Heart right ventricle (tissue), 16 donors: ENCODE measurements at regions not wholly inside any gene's neighbourhood (a gene's known extent, or its start where the extent isn't known, plus 50 kb on each side); places are given as distances from the start of the nearest gene placed in this dataset.
A peak's percentile ranks its signal among the peaks of the same experiment; 100 is the strongest.

Experiments used
- ATAC-seq, 8 donors: fragments of 200-7000 bp; cut with Tn5 transposase; one replicate each; pipeline ENCODE4 v1.9.1; 2020; ENCODE audit warnings: mild to moderate bottlenecking in 8 of 8, moderate library complexity in 8 of 8, moderate number of reproducible peaks in 1 of 8
- DNase-seq, 2 donors: peaks; one replicate each; pipeline ENCODE4 v3.0.0-alpha.2; 2020
- H3K27ac ChIP-seq, 10 donors: fragments of 200-600 bp; sonication (generic) in 2 of 10; one replicate each; pipeline versions ENCODE4 v1.5.0 to v1.8.0; 2020 to 2022; ENCODE audit warnings: mild to moderate bottlenecking in 3 of 10
- H3K27me3 ChIP-seq, 7 donors: fragments of 200-600 bp; one replicate each; pipeline ENCODE4 v1.8.0; 2021 to 2022; ENCODE audit warnings: mild to moderate bottlenecking in 2 of 7
- H3K36me3 ChIP-seq, 9 donors: fragments of 200-600 bp; sonication (generic) in 1 of 9; one replicate each; pipeline versions ENCODE4 v1.5.0 to v1.8.0; 2020 to 2022; ENCODE audit warnings: mild to moderate bottlenecking in 2 of 9
- H3K4me1 ChIP-seq, 9 donors: fragments of 200-600 bp; sonication (generic) in 1 of 9; one replicate each; pipeline versions ENCODE4 v1.5.0 to v1.8.0; 2020 to 2022; ENCODE audit warnings: mild to moderate bottlenecking in 4 of 9
- H3K4me3 ChIP-seq, 10 donors: fragments of 200-600 bp; sonication (generic) in 2 of 10; one replicate each; pipeline versions ENCODE4 v1.5.0 to v1.8.0; 2020 to 2022; ENCODE audit warnings: mild to moderate bottlenecking in 7 of 10, moderate library complexity in 2 of 10
- H3K9me3 ChIP-seq, 11 donors: fragments of 200-600 bp in 10 of 11; sonication (generic) in 2 of 11; one replicate each; pipeline versions ENCODE4 v1.5.0 to v1.8.0; 2013 to 2022; ENCODE audit warnings: mild to moderate bottlenecking in 2 of 11, control low read depth in 1 of 11, moderate library complexity in 1 of 11
- CTCF ChIP-seq, 9 donors: fragments of 200-600 bp; sonication (generic) in 2 of 9; IDR thresholded peaks; one replicate each; pipeline versions ENCODE4 v1.5.0 to v1.8.0; 2021 to 2022; ENCODE audit warnings: antibody characterized with exemption in 9 of 9, mild to moderate bottlenecking in 5 of 9, moderate library complexity in 1 of 9
- WGBS, 2 donors: extraction: QIAGEN DNeasy Blood & Tissue Kit; methylation state at CpG; one replicate each; pipeline ENCODE4 v1.1.7; 2013; ENCODE audit warnings: inconsistent platforms in 1 of 2; 5-methylcytosine and 5-hydroxymethylcytosine counted together
- intact Hi-C, 10 donors: fragments of 100-400 bp; cut with DNase I; formaldehyde crosslinking; loops; one replicate each; pipeline versions ENCODE4 v1.11.1 to v1.14.2; 2022
- donor health status: Arrhythmogenic right ventricular cardiomyopathy.
- donor health status: ischemic (EF 13 %, LVEDD 7.1; RV severe dilation, severe dysfunction).
- donor health status: healthy with polysubstance abuse.
- donor health status: DM: no; HTN: yes; CAD: no.
- donor health status: DM: no; HTN: no; CAD: no.
- donor health status: ischemic (EF 25% LVEDD 6.9; RV normal size, moderate dysfunction).
- donor health status: ischemic (EF 25% LVEDD 5.7; RV mildly dilated, moderate dysfunction).
- donor health status: healthy.
- donor health status: DM: yes; HTN: yes; CAD: no.
- donor health status: Ischemic cardiomyopathy.
- donor health status: ischemic (EF 35%, LVEDD 5.7; RV mildly dilated, moderate dysfunction).
- donor health status: nonischemic (EF 11% LVEDD 7.7; RV severe dilation, severe dysfunction).
- donor health status: DM: yes; HTN: yes; CAD: no.
- donor health status: PGD.
- donor health status: ischemic (EF 29% LVEDD 5.4; RV normal size, mild dysfunction).
- donor health status: nonischemic (EF 23%, LVEDD 6.1; RV moderate dilation, normal function).

- Histone ChIP-seq H3K27me3 (peaks cover 0 to 7% (median 0%) of the 10 kb centered on the region in 7 donors), H3K27ac (no peak overlapping the region), H3K4me1 (no peaks in the 10 kb centered on the region), H3K36me3 (no peaks in the 10 kb centered on the region), H3K9me3 (peaks cover 0 to 11% (median 0%) of the 10 kb centered on the region in 11 donors), H3K4me3 (no peak overlapping the region)
- no peak for DNase-seq
- no peak for TF ChIP-seq CTCF (IDR thresholded peaks at IDR 0.05)
- peak in 3 of 8 donors; percentile 47 to 63 (median 63) for ATAC-seq
- WGBS, 2 donors = 75 to 77% methylated on average over 5 of the region's 5 CpGs
- intact Hi-C loops = no loop called here
Measured at GRCh38 chr5:6902597-6902996, 189.4 kb downstream of the TENT4A start.

- peaks cover 0 to 7% (median 4%) of the 10 kb centered on the region in 7 donors for H3K27me3 ChIP-seq
- DNase-seq = no peak
- no peaks in the 10 kb centered on the region for H3K36me3 ChIP-seq
- ATAC-seq = no peak
- H3K27ac ChIP-seq = no peak overlapping the region
- H3K9me3 ChIP-seq = no peaks in the 10 kb centered on the region
- H3K4me1 ChIP-seq = no peaks in the 10 kb centered on the region
- WGBS, 2 donors = 43 to 50% methylated on average over 3 of the region's 3 CpGs
- no peak for TF ChIP-seq CTCF (IDR thresholded peaks at IDR 0.05)
- H3K4me3 ChIP-seq = no peak overlapping the region
- intact Hi-C loops = no loop called here
Measured at GRCh38 chr5:6903934-6904333, 190.7 kb downstream of the TENT4A start.

GRCh38 chr5:6904860-6905259 is 191.6 kb downstream of the TENT4A start:
- DNase-seq = no peak
- no peaks in the 10 kb centered on the region for H3K4me1 ChIP-seq
- no peaks in the 10 kb centered on the region for H3K36me3 ChIP-seq
- H3K27ac ChIP-seq = peak overlapping the region in 2 of 10 donors; percentile 9 to 25
- TF ChIP-seq CTCF (IDR thresholded peaks at IDR 0.05) = no peak
- peaks cover 0 to 7% (median 4%) of the 10 kb centered on the region in 7 donors for H3K27me3 ChIP-seq
- intact Hi-C loops = no loop called here
- H3K4me3 ChIP-seq = no peak overlapping the region
- ATAC-seq = peak in 1 of 8 donors; percentile 7
- 43 to 76% methylated on average over 2 of the region's 2 CpGs for WGBS, 2 donors
- H3K9me3 ChIP-seq = no peaks in the 10 kb centered on the region

GRCh38 chr5:6905423-6905822 is 192.2 kb downstream of the TENT4A start:
- Histone ChIP-seq H3K36me3 (no peaks in the 10 kb centered on the region), H3K4me1 (no peaks in the 10 kb centered on the region), H3K4me3 (no peak overlapping the region), H3K27me3 (peaks cover 0 to 7% (median 4%) of the 10 kb centered on the region in 7 donors), H3K9me3 (no peaks in the 10 kb centered on the region), H3K27ac (peak overlapping the region in 1 of 10 donors; percentile 9)
- TF ChIP-seq CTCF (IDR thresholded peaks at IDR 0.05) = no peak
- 73 to 78% methylated on average over 8 of the region's 8 CpGs for WGBS, 2 donors
- ATAC-seq = peak; percentile 50 to 83 (median 66)
- intact Hi-C loops = no loop called here
- peak; percentile 23 to 31 for DNase-seq
